Panc1 (cell line): ENCODE measurements at regions not wholly inside any gene's neighbourhood (a gene's known extent, or its start where the extent isn't known, plus 50 kb on each side); places are given as distances from the start of the nearest gene placed in this dataset.

ENCODE experiments used
- POLR2AphosphoS5 ChIP-seq: IDR thresholded peaks from 2 replicates; pipeline ENCODE4 v1.6.1; 2012; ENCODE audit warnings: mild to moderate bottlenecking, low read depth, low read length, moderate library complexity
- SIN3A ChIP-seq: IDR thresholded peaks from 2 replicates; pipeline ENCODE4 v1.6.1; 2012; ENCODE audit warnings: low read depth, mild to moderate bottlenecking, low read length, moderate library complexity, borderline replicate concordance; ENCODE audit not compliant: insufficient read depth
- TCF7L2 ChIP-seq: IDR thresholded peaks from 2 replicates; pipeline ENCODE4 v1.6.1; 2011; ENCODE audit warnings: mild to moderate bottlenecking, low read depth, low read length, inconsistent platforms
- TF ChIP-seq, protein P1 (sequence below): fragments of 450-650 bp; IDR thresholded peaks from 2 replicates; pipeline ENCODE4 v1.5.1; 2017; ENCODE audit warnings: mild to moderate bottlenecking
- TF ChIP-seq, protein P2 (sequence below), 2 experiments: IDR thresholded peaks; 2 replicates each; pipeline ENCODE4 v1.6.1; 2011 to 2012; ENCODE audit warnings: low read depth in 2 of 2, control low read depth in 1 of 2, low read length in 1 of 2, mild to moderate bottlenecking in 1 of 2, moderate library complexity in 1 of 2; ENCODE audit not compliant: insufficient read depth in 1 of 2

DNA sequence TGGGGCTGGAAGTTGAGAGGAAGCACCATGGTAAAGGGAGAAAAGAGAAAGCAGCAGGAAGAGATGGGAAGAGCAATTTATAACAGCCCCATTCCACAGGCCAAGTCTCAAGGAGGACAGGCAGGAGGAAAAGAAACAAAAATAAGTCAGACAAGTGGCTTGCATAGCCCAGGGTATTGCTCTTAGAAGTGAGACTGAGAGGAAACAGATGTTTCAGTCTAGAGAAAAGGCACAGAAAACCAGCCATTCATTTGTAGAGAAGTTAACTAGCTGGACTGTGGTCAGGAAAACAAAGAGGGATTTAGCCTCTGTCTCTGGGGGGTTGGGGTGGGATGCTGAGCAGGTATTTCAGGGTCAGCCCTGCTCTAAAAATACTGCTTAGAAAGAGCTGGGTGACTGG, 175.0 kb upstream of the ARHGEF9 start:
- TF ChIP-seq, protein P1, sequence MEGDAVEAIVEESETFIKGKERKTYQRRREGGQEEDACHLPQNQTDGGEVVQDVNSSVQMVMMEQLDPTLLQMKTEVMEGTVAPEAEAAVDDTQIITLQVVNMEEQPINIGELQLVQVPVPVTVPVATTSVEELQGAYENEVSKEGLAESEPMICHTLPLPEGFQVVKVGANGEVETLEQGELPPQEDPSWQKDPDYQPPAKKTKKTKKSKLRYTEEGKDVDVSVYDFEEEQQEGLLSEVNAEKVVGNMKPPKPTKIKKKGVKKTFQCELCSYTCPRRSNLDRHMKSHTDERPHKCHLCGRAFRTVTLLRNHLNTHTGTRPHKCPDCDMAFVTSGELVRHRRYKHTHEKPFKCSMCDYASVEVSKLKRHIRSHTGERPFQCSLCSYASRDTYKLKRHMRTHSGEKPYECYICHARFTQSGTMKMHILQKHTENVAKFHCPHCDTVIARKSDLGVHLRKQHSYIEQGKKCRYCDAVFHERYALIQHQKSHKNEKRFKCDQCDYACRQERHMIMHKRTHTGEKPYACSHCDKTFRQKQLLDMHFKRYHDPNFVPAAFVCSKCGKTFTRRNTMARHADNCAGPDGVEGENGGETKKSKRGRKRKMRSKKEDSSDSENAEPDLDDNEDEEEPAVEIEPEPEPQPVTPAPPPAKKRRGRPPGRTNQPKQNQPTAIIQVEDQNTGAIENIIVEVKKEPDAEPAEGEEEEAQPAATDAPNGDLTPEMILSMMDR: no peak
- TF ChIP-seq POLR2AphosphoS5 (no peak), SIN3A (no peak), TCF7L2 (no peak)
- TF ChIP-seq, protein P2, sequence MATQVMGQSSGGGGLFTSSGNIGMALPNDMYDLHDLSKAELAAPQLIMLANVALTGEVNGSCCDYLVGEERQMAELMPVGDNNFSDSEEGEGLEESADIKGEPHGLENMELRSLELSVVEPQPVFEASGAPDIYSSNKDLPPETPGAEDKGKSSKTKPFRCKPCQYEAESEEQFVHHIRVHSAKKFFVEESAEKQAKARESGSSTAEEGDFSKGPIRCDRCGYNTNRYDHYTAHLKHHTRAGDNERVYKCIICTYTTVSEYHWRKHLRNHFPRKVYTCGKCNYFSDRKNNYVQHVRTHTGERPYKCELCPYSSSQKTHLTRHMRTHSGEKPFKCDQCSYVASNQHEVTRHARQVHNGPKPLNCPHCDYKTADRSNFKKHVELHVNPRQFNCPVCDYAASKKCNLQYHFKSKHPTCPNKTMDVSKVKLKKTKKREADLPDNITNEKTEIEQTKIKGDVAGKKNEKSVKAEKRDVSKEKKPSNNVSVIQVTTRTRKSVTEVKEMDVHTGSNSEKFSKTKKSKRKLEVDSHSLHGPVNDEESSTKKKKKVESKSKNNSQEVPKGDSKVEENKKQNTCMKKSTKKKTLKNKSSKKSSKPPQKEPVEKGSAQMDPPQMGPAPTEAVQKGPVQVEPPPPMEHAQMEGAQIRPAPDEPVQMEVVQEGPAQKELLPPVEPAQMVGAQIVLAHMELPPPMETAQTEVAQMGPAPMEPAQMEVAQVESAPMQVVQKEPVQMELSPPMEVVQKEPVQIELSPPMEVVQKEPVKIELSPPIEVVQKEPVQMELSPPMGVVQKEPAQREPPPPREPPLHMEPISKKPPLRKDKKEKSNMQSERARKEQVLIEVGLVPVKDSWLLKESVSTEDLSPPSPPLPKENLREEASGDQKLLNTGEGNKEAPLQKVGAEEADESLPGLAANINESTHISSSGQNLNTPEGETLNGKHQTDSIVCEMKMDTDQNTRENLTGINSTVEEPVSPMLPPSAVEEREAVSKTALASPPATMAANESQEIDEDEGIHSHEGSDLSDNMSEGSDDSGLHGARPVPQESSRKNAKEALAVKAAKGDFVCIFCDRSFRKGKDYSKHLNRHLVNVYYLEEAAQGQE (IDR thresholded peaks at IDR 0.05; ENCODE audit: insufficient read depth in 1 of 2, low read depth in 2 of 2, low read length in 1 of 2): no peak
